Trophoblast cell (in vitro differentiated cells and primary cell): ENCODE measurements at regions not wholly inside any gene's neighbourhood (a gene's known extent, or its start where the extent isn't known, plus 50 kb on each side); places are given as distances from the start of the nearest gene placed in this dataset.

ENCODE experiments used
- DNase-seq, 2 donors: peaks; one replicate each; pipeline ENCODE4 v3.0.0-alpha.2; 2016
- H2AFZ ChIP-seq: 2 replicates; pipeline ENCODE4 v1.6.1; 2013; ENCODE audit warnings: low read length, moderate library complexity, mild to moderate bottlenecking; ENCODE audit not compliant: insufficient read depth, poor library complexity
- H2AK5ac ChIP-seq: 2 replicates; pipeline ENCODE4 v1.6.1; 2013; ENCODE audit warnings: mild to moderate bottlenecking, low read length
- H2BK120ac ChIP-seq: 2 replicates; pipeline ENCODE4 v1.6.1; 2013; ENCODE audit warnings: low read length, mild to moderate bottlenecking, moderate library complexity; ENCODE audit not compliant: insufficient read depth, poor library complexity
- H2BK12ac ChIP-seq: 2 replicates; pipeline ENCODE4 v1.6.1; 2013; ENCODE audit warnings: mild to moderate bottlenecking, low read length, moderate library complexity
- H2BK5ac ChIP-seq: 2 replicates; pipeline ENCODE4 v1.6.1; 2013; ENCODE audit warnings: low read length, low read depth, moderate library complexity, mild to moderate bottlenecking; ENCODE audit not compliant: poor library complexity
- H3K14ac ChIP-seq: 2 replicates; pipeline ENCODE4 v1.6.1; 2013; ENCODE audit warnings: mild to moderate bottlenecking, low read length
- H3K18ac ChIP-seq: 2 replicates; pipeline ENCODE4 v1.6.1; 2013; ENCODE audit warnings: mild to moderate bottlenecking, low read length
- H3K23ac ChIP-seq: 2 replicates; pipeline ENCODE4 v1.6.1; 2013; ENCODE audit warnings: low read length
- H3K27ac ChIP-seq: 2 replicates; pipeline ENCODE4 v1.5.1; 2013; ENCODE audit warnings: low read depth, mild to moderate bottlenecking, inconsistent platforms, low read length, moderate library complexity
- H3K27me3 ChIP-seq: 2 replicates; pipeline ENCODE4 v1.6.1; 2013; ENCODE audit warnings: inconsistent platforms, mild to moderate bottlenecking, low read length, moderate library complexity; ENCODE audit not compliant: insufficient read depth
- H3K36me3 ChIP-seq, 2 experiments: 1 replicate in 1 of 2; 2 replicates in 1 of 2; pipeline ENCODE4 v1.6.1; 2013; ENCODE audit warnings: low read length in 2 of 2, mild to moderate bottlenecking in 2 of 2, moderate library complexity in 1 of 2; ENCODE audit not compliant: insufficient read depth in 2 of 2, control insufficient read depth in 1 of 2
- H3K4ac ChIP-seq: 2 replicates; pipeline ENCODE4 v1.6.1; 2013; ENCODE audit warnings: low read depth, mild to moderate bottlenecking, low read length, moderate library complexity
- H3K4me1 ChIP-seq, 2 experiments: 1 replicate in 1 of 2; 2 replicates in 1 of 2; pipeline ENCODE4 v1.6.1; 2013; ENCODE audit warnings: low read length in 2 of 2, mild to moderate bottlenecking in 2 of 2, moderate library complexity in 1 of 2; ENCODE audit not compliant: insufficient read depth in 2 of 2, control insufficient read depth in 1 of 2
- H3K4me2 ChIP-seq: 2 replicates; pipeline ENCODE4 v1.6.1; 2013; ENCODE audit warnings: inconsistent platforms, mild to moderate bottlenecking, low read length, moderate library complexity
- H3K4me3 ChIP-seq: 2 replicates; pipeline ENCODE4 v1.5.1; 2013; ENCODE audit warnings: mild to moderate bottlenecking, low read depth, low read length, inconsistent platforms
- H3K79me1 ChIP-seq: one replicate; pipeline ENCODE4 v1.6.1; 2013; ENCODE audit warnings: low read length
- H3K79me2 ChIP-seq: 2 replicates; pipeline ENCODE4 v1.6.1; 2013; ENCODE audit warnings: low read length, mild to moderate bottlenecking; ENCODE audit not compliant: control insufficient read depth, insufficient read depth, poor library complexity
- H3K9ac ChIP-seq: 2 replicates; pipeline ENCODE4 v1.6.1; 2013; ENCODE audit warnings: mild to moderate bottlenecking, low read length
- H3K9me3 ChIP-seq: 2 replicates; pipeline ENCODE4 v1.6.1; 2013; ENCODE audit warnings: low read depth, mild to moderate bottlenecking, control low read depth, inconsistent platforms, low read length; ENCODE audit not compliant: insufficient read depth
- H4K12ac ChIP-seq: 2 replicates; pipeline ENCODE4 v1.6.1; 2013; ENCODE audit warnings: low read depth, mild to moderate bottlenecking, low read length, moderate library complexity
- H4K8ac ChIP-seq: 2 replicates; pipeline ENCODE4 v1.6.1; 2013; ENCODE audit warnings: low read depth, mild to moderate bottlenecking, low read length, moderate library complexity
- H4K91ac ChIP-seq: one replicate; pipeline ENCODE4 v1.6.1; 2013; ENCODE audit warnings: low read depth, mild to moderate bottlenecking, low read length, moderate library complexity
- WGBS: extraction: QIAGEN DNeasy Blood & Tissue Kit; methylation state at CpG from one replicate; pipeline ENCODE4 v1.1.7; 2013; ENCODE audit warnings: missing lambda C conversion rate; ENCODE audit not compliant: insufficient read length, insufficient coverage; ENCODE audit errors: extremely low coverage; 5-methylcytosine and 5-hydroxymethylcytosine counted together

- Histone ChIP-seq H3K27me3 (no peaks in the 10 kb centered on the region), H3K23ac (no peak overlapping the region)
These were observed 82.5 kb downstream of the CMPK2 start for GRCh38 chr2:6783238-6783614.

GRCh38 chr2:6784291-6784690, 81.4 kb downstream of the CMPK2 start:
- Histone ChIP-seq H2AK5ac (no peak overlapping the region), H3K79me2 (no peaks in the 10 kb centered on the region), H3K4me3 (no peak overlapping the region), H3K9ac (no peak overlapping the region), H2BK12ac (no peak overlapping the region), H3K27ac (no peak overlapping the region), H3K18ac (no peak overlapping the region), H4K91ac (no peak overlapping the region), H3K4ac (no peak overlapping the region), H3K4me1 (no peaks in the 10 kb centered on the region), H3K27me3 (no peaks in the 10 kb centered on the region), H2AFZ (no peak overlapping the region), H3K4me2 (no peak overlapping the region), H4K12ac (no peak overlapping the region), H2BK120ac (no peak overlapping the region), H3K14ac (no peak overlapping the region), H3K9me3 (no peaks in the 10 kb centered on the region), H4K8ac (no peak overlapping the region), H3K79me1 (no peaks in the 10 kb centered on the region), H3K23ac (no peak overlapping the region), H3K36me3 (no peaks in the 10 kb centered on the region), H2BK5ac (no peak overlapping the region)
- no peak for DNase-seq
- no CpG with 5 or more reads among the region's 2 CpGs for WGBS

More at GRCh38 chr2:6783238-6783614, 82.5 kb downstream of the CMPK2 start:
- no CpG with 5 or more reads among the region's 6 CpGs for WGBS
- Histone ChIP-seq H2BK120ac (no peak overlapping the region), H4K91ac (no peak overlapping the region), H3K27ac (no peak overlapping the region), H3K9ac (no peak overlapping the region), H3K14ac (no peak overlapping the region), H3K79me2 (no peaks in the 10 kb centered on the region), H2AK5ac (no peak overlapping the region), H3K4me2 (no peak overlapping the region), H3K4ac (no peak overlapping the region), H3K9me3 (no peaks in the 10 kb centered on the region), H3K79me1 (no peaks in the 10 kb centered on the region), H3K18ac (no peak overlapping the region), H2BK5ac (no peak overlapping the region), H4K8ac (no peak overlapping the region), H4K12ac (no peak overlapping the region), H2AFZ (no peak overlapping the region), H3K4me3 (no peak overlapping the region), H2BK12ac (no peak overlapping the region), H3K4me1 (no peaks in the 10 kb centered on the region), H3K36me3 (no peaks in the 10 kb centered on the region)
- no peak for DNase-seq

GRCh38 chr2:6785493-6785892, 80.2 kb downstream of the CMPK2 start:
- WGBS: no CpG with 5 or more reads among the region's 4 CpGs

GRCh38 chr2:6787376-6787775, 78.3 kb downstream of the CMPK2 start:
- Histone ChIP-seq H4K8ac (no peak overlapping the region), H3K9me3 (no peaks in the 10 kb centered on the region), H3K4me1 (no peaks in the 10 kb centered on the region), H2BK120ac (no peak overlapping the region), H3K14ac (no peak overlapping the region), H3K4me3 (no peak overlapping the region), H4K91ac (no peak overlapping the region), H3K4me2 (no peak overlapping the region), H4K12ac (no peak overlapping the region), H2AFZ (no peak overlapping the region), H3K23ac (no peak overlapping the region), H3K36me3 (no peaks in the 10 kb centered on the region), H3K18ac (no peak overlapping the region), H2BK5ac (no peak overlapping the region), H3K79me1 (no peaks in the 10 kb centered on the region), H2BK12ac (no peak overlapping the region), H3K4ac (no peak overlapping the region), H3K9ac (no peak overlapping the region), H3K27ac (no peak overlapping the region), H3K79me2 (no peaks in the 10 kb centered on the region), H3K27me3 (no peaks in the 10 kb centered on the region), H2AK5ac (no peak overlapping the region)
- no CpG with 5 or more reads among the region's 1 CpG for WGBS
- no peak for DNase-seq

More at GRCh38 chr2:6785493-6785892, 80.2 kb downstream of the CMPK2 start:
- H2BK12ac ChIP-seq: no peak overlapping the region
- DNase-seq: no peak
- no peaks in the 10 kb centered on the region for H3K4me1 ChIP-seq
- no peaks in the 10 kb centered on the region for H3K9me3 ChIP-seq
- no peaks in the 10 kb centered on the region for H3K79me1 ChIP-seq
- no peak overlapping the region for H2AFZ ChIP-seq
- H2AK5ac ChIP-seq: no peak overlapping the region
- H3K14ac ChIP-seq: no peak overlapping the region
- H3K23ac ChIP-seq: no peak overlapping the region
- no peaks in the 10 kb centered on the region for H3K79me2 ChIP-seq
- H3K36me3 ChIP-seq: no peaks in the 10 kb centered on the region
- H3K18ac ChIP-seq: no peak overlapping the region
- no peak overlapping the region for H3K4ac ChIP-seq
- no peaks in the 10 kb centered on the region for H3K27me3 ChIP-seq
- H4K12ac ChIP-seq: no peak overlapping the region
- no peak overlapping the region for H3K4me2 ChIP-seq
- no peak overlapping the region for H3K27ac ChIP-seq
- H2BK5ac ChIP-seq: no peak overlapping the region
- no peak overlapping the region for H3K9ac ChIP-seq
- H4K91ac ChIP-seq: no peak overlapping the region
- no peak overlapping the region for H2BK120ac ChIP-seq
- no peak overlapping the region for H4K8ac ChIP-seq
- H3K4me3 ChIP-seq: peak overlapping the region; percentile 18
